ENCODE measurements at regions not wholly inside any gene's neighbourhood (a gene's known extent, or its start where the extent isn't known, plus 50 kb on each side); places are given as distances from the start of the nearest gene placed in this dataset.

GRCh38 chr2:204115137-204116056 is 178.8 kb downstream of the ICOS start:
- TF ChIP-seq SMAD1 (CRISPR knock-in tag; IDR thresholded peaks at IDR 0.05; ENCODE audit: borderline replicate concordance, low read depth) (no peak), POLR2AphosphoS5 (IDR thresholded peaks at IDR 0.05; ENCODE audit: low read depth, low read length) (no peak)
